Parathyroid adenoma (tissue), 2 donors: ENCODE measurements at regions not wholly inside any gene's neighbourhood (a gene's known extent, or its start where the extent isn't known, plus 50 kb on each side); places are given as distances from the start of the nearest gene placed in this dataset.

Experiments used
- H2AFZ ChIP-seq: fragments of 300-600 bp; sonication (generic); one replicate; pipeline ENCODE4 v1.7.0; 2017; ENCODE audit warnings: antibody characterized with exemption, mild to moderate bottlenecking
- H3K27ac ChIP-seq: fragments of 300-600 bp; sonication (generic); one replicate; pipeline ENCODE4 v1.7.0; 2017
- H3K27me3 ChIP-seq: fragments of 300-600 bp; sonication (generic); one replicate; pipeline ENCODE4 v1.7.0; 2017; ENCODE audit warnings: low read length; ENCODE audit not compliant: control insufficient read depth, insufficient read depth
- H3K36me3 ChIP-seq: fragments of 300-600 bp; sonication (generic); one replicate; pipeline ENCODE4 v1.7.0; 2017; ENCODE audit warnings: low read length; ENCODE audit not compliant: control insufficient read depth, insufficient read depth
- H3K4me1 ChIP-seq: fragments of 300-600 bp; sonication (generic); one replicate; pipeline ENCODE4 v1.7.0; 2017; ENCODE audit warnings: control low read depth
- H3K4me2 ChIP-seq: fragments of 300-600 bp; sonication (generic); one replicate; pipeline ENCODE4 v1.7.0; 2017; ENCODE audit warnings: low read length
- H3K4me3 ChIP-seq: fragments of 300-600 bp; sonication (generic); one replicate; pipeline ENCODE4 v1.7.0; 2017; ENCODE audit warnings: low read depth, low read length
- H3K79me2 ChIP-seq: fragments of 300-600 bp; sonication (generic); one replicate; pipeline ENCODE4 v1.7.0; 2017; ENCODE audit warnings: control low read depth
- H3K9ac ChIP-seq: fragments of 300-600 bp; sonication (generic); one replicate; pipeline ENCODE4 v1.7.0; 2017; ENCODE audit warnings: mild to moderate bottlenecking
- H3K9me3 ChIP-seq: fragments of 300-600 bp; sonication (generic); one replicate; pipeline ENCODE4 v1.7.0; 2017; ENCODE audit warnings: low read length; ENCODE audit not compliant: control insufficient read depth
- CTCF ChIP-seq: fragments of 300-600 bp; sonication (generic); IDR thresholded peaks from one replicate; pipeline ENCODE4 v1.7.0; 2017; ENCODE audit warnings: antibody characterized with exemption, mild to moderate bottlenecking
- donor health status: primary hyperparathyroidism.

DNA sequence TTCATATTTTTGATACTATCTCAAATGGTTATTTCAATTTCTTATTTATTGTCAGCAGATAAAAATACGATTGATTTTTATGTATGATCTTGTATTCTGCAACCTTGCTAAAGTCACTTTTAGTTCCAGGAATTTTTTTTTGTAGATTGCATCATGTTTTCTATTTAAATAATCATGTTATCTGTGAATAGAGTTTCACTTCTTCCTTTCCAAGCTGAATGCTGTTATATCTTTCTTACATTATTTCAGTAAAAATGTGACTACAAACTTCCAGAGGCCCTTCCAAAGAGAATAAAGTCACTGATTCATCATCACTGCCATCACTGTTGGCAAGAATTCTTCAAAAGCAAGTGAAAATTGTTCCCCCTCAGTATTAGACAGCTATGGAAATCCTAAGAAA, 104.7 kb upstream of the RAP1B start:
- Histone ChIP-seq H3K4me2 (no peak overlapping the region), H3K79me2 (no peaks in the 10 kb centered on the region), H3K27ac (no peak overlapping the region), H3K4me3 (no peak overlapping the region), H3K9ac (no peak overlapping the region), H2AFZ (no peak overlapping the region), H3K36me3 (no peaks in the 10 kb centered on the region), H3K27me3 (no peaks in the 10 kb centered on the region), H3K9me3 (no peaks in the 10 kb centered on the region), H3K4me1 (no peaks in the 10 kb centered on the region)
- no peak for TF ChIP-seq CTCF

DNA sequence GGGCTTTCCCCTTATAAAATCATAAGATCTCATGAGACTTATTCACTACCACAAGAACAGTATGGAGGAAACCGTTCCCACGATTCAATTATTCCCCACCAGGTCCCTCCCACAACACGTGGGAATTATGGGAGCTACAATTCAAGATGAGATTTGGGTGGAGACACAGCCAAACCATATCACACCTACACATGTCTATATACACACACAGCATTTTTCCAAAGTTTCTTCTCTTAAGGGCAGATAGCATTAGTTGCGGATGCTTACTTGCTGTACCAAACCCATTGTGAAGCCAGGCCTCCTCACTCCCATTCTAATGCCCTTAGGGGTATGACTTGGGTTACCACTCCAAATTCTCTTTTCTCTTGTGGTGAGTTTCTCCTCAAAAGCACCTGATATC, 104.1 kb upstream of the RAP1B start:
- Histone ChIP-seq H3K27ac (no peak overlapping the region), H3K9ac (no peak overlapping the region), H3K27me3 (no peaks in the 10 kb centered on the region), H2AFZ (no peak overlapping the region), H3K4me3 (no peak overlapping the region), H3K4me1 (no peaks in the 10 kb centered on the region), H3K9me3 (no peaks in the 10 kb centered on the region), H3K79me2 (no peaks in the 10 kb centered on the region), H3K36me3 (no peaks in the 10 kb centered on the region), H3K4me2 (no peak overlapping the region)
- no peak for TF ChIP-seq CTCF

DNA sequence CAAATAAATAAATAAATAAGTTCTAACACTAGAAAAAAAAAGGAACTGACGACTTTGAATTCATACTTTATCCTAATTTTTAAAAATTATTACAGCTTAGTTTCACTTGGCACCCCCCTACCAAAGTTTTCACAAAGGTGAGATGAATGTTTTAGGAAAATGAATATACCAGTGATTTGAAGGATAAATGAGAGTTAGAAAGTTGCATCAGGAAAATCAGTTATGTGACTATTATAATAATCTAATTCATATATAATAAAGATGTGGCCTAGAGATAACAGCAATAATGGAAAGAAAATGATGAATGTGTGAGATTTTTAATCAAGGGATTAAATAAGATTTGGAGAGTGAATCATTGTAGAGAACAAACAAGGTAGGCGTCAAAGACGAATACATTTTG, 103.0 kb upstream of the RAP1B start:
- Histone ChIP-seq H3K79me2 (no peaks in the 10 kb centered on the region), H3K27ac (no peak overlapping the region), H3K4me1 (no peaks in the 10 kb centered on the region), H2AFZ (no peak overlapping the region), H3K36me3 (no peaks in the 10 kb centered on the region), H3K4me3 (no peak overlapping the region), H3K9ac (no peak overlapping the region), H3K27me3 (no peaks in the 10 kb centered on the region), H3K4me2 (no peak overlapping the region), H3K9me3 (no peaks in the 10 kb centered on the region)
- TF ChIP-seq CTCF = no peak

DNA sequence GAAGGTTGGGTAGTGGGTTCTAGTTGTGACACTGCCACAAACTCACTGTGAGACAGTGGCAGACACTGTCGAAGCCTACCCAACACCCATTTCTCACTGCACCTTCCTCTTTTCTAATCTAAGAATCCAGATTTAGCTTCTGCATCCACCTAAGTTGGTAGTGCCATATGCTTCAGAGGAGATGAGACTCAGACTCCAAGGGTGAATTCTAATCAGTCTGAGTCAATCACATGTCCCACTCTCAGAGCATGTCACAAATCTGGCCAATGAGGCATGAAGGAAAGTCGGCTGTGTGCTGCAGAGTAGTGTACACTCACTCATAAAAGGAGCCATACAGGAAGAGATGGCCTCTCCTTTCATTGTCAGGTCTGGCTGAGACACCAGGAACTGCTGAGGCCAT, 102.1 kb upstream of the RAP1B start:
- H2AFZ ChIP-seq = peak overlapping the region; percentile 4
- no peak for TF ChIP-seq CTCF
- no peak overlapping the region for H3K4me3 ChIP-seq
- H3K4me1 ChIP-seq = no peaks in the 10 kb centered on the region
- H3K9ac ChIP-seq = no peak overlapping the region
- H3K4me2 ChIP-seq = no peak overlapping the region
- no peak overlapping the region for H3K27ac ChIP-seq
- H3K36me3 ChIP-seq = no peaks in the 10 kb centered on the region
- no peaks in the 10 kb centered on the region for H3K79me2 ChIP-seq
- no peaks in the 10 kb centered on the region for H3K27me3 ChIP-seq
- H3K9me3 ChIP-seq = no peaks in the 10 kb centered on the region

- Histone ChIP-seq H3K27me3 (no peaks in the 10 kb centered on the region), H3K27ac (no peak overlapping the region), H2AFZ (no peak overlapping the region), H3K4me2 (no peak overlapping the region), H3K36me3 (no peaks in the 10 kb centered on the region), H3K9ac (no peak overlapping the region), H3K4me1 (no peaks in the 10 kb centered on the region), H3K9me3 (no peaks in the 10 kb centered on the region), H3K79me2 (no peaks in the 10 kb centered on the region), H3K4me3 (no peak overlapping the region)
- no peak for TF ChIP-seq CTCF
Observed at GRCh38 chr12:68509242-68509641, 101.5 kb upstream of the RAP1B start.
